Kidney (tissue), 13 donors: ENCODE measurements at regions not wholly inside any gene's neighbourhood (a gene's known extent, or its start where the extent isn't known, plus 50 kb on each side); places are given as distances from the start of the nearest gene placed in this dataset.

ENCODE experiments used
- DNase-seq, 5 donors: peaks; one replicate each; pipeline ENCODE4 v3.0.0-alpha.2; 2013 to 2020
- FAIRE-seq: peaks from 2 replicates; lab custom pipeline; 2012; peaks lifted over from hg19 to GRCh38; lab: Jason Lieb, UNC
- H3K27ac ChIP-seq, 2 donors: one replicate each; pipeline ENCODE4 v1.7.0; 2013; ENCODE audit warnings: low read depth in 2 of 2, low read length in 2 of 2, inconsistent platforms in 1 of 2
- H3K27me3 ChIP-seq: one replicate; pipeline ENCODE4 v1.7.1; 2013; ENCODE audit warnings: low read length, inconsistent platforms; ENCODE audit not compliant: control insufficient read depth, insufficient read depth
- H3K36me3 ChIP-seq, 3 donors: one replicate each; pipeline versions ENCODE4 v1.7.0 to v1.7.1; 2013; ENCODE audit warnings: low read length in 3 of 3, control low read depth in 1 of 3, inconsistent platforms in 1 of 3; ENCODE audit not compliant: insufficient read depth in 3 of 3, control insufficient read depth in 2 of 3
- H3K4me1 ChIP-seq, 3 donors: one replicate each; pipeline versions ENCODE4 v1.7.0 to v1.7.1; 2013; ENCODE audit warnings: low read length in 3 of 3, inconsistent platforms in 1 of 3, low read depth in 1 of 3; ENCODE audit not compliant: control insufficient read depth in 2 of 3, insufficient read depth in 2 of 3
- H3K4me3 ChIP-seq, 3 donors: one replicate each; pipeline versions ENCODE4 v1.7.0 to v1.8.1; 2013; ENCODE audit warnings: low read length in 3 of 3, control low read depth in 1 of 3, inconsistent platforms in 1 of 3
- H3K9ac ChIP-seq, 3 donors: one replicate each; pipeline versions ENCODE4 v1.7.0 to v1.7.1; 2013; ENCODE audit warnings: low read length in 3 of 3, control low read depth in 1 of 3, inconsistent platforms in 1 of 3
- H3K9me3 ChIP-seq, 3 donors: one replicate each; pipeline versions ENCODE4 v1.7.0 to v1.7.1; 2013; ENCODE audit warnings: low read length in 3 of 3, control low read depth in 1 of 3, inconsistent platforms in 1 of 3; ENCODE audit not compliant: control insufficient read depth in 2 of 3, insufficient read depth in 1 of 3
- intact Hi-C: fragments of 100-400 bp; cut with DNase I; formaldehyde crosslinking; loops from one replicate; pipeline ENCODE4 v1.11.1; 2022
- TF ChIP-seq, protein P1 (sequence below): IDR thresholded peaks from 3 replicates; pipeline ENCODE4 v1.5.1; 2012; ENCODE audit warnings: mild to moderate bottlenecking, moderate library complexity, borderline replicate concordance; ENCODE audit not compliant: insufficient read depth; ENCODE audit errors: extremely low read depth
- donor health status: control.
- donor health status: control.
- donor health status: control.
- donor health status: control.
- donor health status: control.
- donor health status: DM: yes; HTN: yes; CAD: no.
- donor health status: Normal renal cell carcinoma (clear cell type).

DNA sequence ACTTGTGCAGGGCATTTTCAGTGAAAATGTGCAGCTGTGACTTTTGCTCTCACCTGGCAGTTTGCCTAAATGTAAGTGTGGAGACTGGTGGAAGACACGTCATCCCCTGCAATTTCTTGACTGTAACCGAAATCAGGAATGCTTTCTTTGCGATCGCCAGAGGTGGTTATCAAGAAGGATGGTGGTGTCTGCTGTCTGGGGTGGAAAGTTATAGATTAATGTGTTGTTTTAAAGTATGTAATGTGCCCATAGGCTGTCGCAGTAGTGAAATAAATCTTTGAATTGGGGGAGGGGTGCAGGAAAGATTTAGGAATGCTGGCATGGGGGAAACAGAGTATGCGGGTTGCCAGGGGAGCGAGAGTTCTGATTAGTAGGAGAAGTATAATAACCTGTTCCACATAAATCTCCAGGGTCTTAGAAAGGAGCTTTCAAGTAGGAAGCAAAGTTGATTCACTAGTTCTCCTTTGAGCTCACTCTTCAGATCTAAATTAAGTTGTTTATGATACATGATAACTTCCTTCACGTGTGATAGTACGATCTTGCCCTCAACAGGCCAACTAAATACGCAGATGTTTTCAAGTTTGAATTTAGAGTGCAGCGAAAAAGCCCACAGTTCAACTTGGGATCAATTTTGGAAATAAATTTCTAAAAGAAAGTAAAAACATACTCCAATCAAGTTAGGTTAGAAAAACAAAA, 1520.0 kb upstream of the SLC10A2 start:
- peak in 3 of 5 donors; percentile 20 to 79 (median 58) for DNase-seq
- TF ChIP-seq, protein P1, sequence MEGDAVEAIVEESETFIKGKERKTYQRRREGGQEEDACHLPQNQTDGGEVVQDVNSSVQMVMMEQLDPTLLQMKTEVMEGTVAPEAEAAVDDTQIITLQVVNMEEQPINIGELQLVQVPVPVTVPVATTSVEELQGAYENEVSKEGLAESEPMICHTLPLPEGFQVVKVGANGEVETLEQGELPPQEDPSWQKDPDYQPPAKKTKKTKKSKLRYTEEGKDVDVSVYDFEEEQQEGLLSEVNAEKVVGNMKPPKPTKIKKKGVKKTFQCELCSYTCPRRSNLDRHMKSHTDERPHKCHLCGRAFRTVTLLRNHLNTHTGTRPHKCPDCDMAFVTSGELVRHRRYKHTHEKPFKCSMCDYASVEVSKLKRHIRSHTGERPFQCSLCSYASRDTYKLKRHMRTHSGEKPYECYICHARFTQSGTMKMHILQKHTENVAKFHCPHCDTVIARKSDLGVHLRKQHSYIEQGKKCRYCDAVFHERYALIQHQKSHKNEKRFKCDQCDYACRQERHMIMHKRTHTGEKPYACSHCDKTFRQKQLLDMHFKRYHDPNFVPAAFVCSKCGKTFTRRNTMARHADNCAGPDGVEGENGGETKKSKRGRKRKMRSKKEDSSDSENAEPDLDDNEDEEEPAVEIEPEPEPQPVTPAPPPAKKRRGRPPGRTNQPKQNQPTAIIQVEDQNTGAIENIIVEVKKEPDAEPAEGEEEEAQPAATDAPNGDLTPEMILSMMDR = no peak
- Histone ChIP-seq H3K4me1 (no peaks in the 10 kb centered on the region), H3K9ac (no peak overlapping the region), H3K9me3 (no peaks in the 10 kb centered on the region), H3K27me3 (no peaks in the 10 kb centered on the region), H3K4me3 (peak overlapping the region in 1 of 3 donors; percentile 28), H3K27ac (no peak overlapping the region), H3K36me3 (no peaks in the 10 kb centered on the region)
- FAIRE-seq = no peak
- intact Hi-C loops = no loop called here

DNA sequence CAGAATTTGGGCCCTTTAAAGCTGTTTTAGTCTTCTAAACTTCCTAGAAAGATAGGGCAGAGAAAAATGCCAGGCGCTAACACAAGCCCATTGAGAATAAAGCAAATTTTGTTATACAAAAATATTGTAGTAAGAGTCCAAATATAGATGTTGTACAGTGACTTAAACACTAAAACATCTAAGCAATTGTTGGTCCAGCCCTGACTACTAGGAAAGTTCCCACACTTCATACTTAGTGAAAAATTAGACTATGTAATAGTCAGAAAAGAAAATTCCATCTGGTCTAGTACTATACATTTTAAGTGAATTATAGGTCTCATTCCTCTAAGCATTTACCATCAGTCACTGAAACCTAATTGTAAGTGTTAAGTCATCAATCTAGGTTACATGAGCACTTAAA, 1518.3 kb upstream of the SLC10A2 start:
- TF ChIP-seq, protein P1 = no peak
- Histone ChIP-seq H3K9me3 (no peaks in the 10 kb centered on the region), H3K4me3 (no peak overlapping the region), H3K4me1 (no peaks in the 10 kb centered on the region), H3K27me3 (no peaks in the 10 kb centered on the region), H3K27ac (no peak overlapping the region), H3K9ac (no peak overlapping the region), H3K36me3 (no peaks in the 10 kb centered on the region)
- intact Hi-C loops = no loop called here
- DNase-seq (no peak), FAIRE-seq (no peak)

DNA sequence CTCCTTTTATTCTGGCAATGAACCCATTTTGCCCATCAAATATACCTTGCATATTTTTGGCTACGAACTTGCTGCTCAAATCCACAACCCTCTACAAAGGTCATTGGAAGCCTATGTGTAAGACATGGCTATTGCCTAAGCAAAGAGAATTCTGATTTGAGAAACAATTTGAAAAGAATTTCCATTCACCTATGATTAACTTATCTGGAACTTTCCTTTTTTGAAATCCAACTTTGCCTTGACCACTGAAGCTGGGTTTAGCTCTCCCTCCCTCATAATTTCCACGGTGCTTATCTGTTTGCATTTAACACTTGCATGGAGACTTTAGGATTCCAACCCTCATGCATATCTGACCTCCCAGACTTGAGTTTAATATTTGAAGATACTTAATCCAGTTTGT, 1514.7 kb upstream of the SLC10A2 start:
- intact Hi-C loops = no loop called here
- Histone ChIP-seq H3K4me1 (no peaks in the 10 kb centered on the region), H3K27ac (no peak overlapping the region), H3K9ac (no peak overlapping the region), H3K4me3 (no peak overlapping the region), H3K36me3 (no peaks in the 10 kb centered on the region), H3K27me3 (no peaks in the 10 kb centered on the region), H3K9me3 (no peaks in the 10 kb centered on the region)
- no peak for DNase-seq
- no peak for FAIRE-seq
- TF ChIP-seq, protein P1 = no peak
